Ishikawa (cell line): ENCODE measurements at regions not wholly inside any gene's neighbourhood (a gene's known extent, or its start where the extent isn't known, plus 50 kb on each side); places are given as distances from the start of the nearest gene placed in this dataset.

ENCODE experiments used
- CEBPB ChIP-seq: IDR thresholded peaks from 2 replicates; pipeline ENCODE4 v1.6.1; 2012
- RAD21 ChIP-seq: IDR thresholded peaks from 2 replicates; pipeline ENCODE4 v1.6.1; 2012; ENCODE audit warnings: low read depth
- TAF1 ChIP-seq: IDR thresholded peaks from 2 replicates; pipeline ENCODE4 v1.6.1; 2012; ENCODE audit warnings: low read depth, mild to moderate bottlenecking
- TF ChIP-seq, protein P1 (sequence below): IDR thresholded peaks from 2 replicates; pipeline ENCODE4 v1.6.1; 2012

DNA sequence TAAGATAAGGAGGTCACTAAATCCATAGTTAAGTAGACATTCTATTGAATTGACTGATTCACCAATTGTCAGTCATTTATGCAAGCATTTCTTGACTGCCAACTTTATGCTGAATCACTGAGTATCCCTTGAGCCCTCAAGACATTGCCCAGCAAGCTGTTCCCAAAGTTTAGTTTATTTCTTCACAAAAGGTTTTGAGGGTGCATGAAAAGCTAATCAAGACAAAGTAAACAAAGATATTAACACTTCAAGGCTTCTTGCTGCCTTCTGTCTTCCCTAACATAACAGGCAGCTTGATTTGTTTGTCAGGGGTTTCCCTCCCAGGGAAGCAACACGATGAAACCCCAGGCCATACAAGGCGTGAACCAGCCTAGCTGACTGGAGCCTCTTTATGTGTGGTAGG is 374.4 kb downstream of the SPRY2 start:
- TF ChIP-seq TAF1 (no peak), CEBPB (no peak), RAD21 (no peak)
- TF ChIP-seq, protein P1, sequence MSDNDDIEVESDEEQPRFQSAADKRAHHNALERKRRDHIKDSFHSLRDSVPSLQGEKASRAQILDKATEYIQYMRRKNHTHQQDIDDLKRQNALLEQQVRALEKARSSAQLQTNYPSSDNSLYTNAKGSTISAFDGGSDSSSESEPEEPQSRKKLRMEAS: no peak
